GM23248 (cell line): ENCODE measurements at regions not wholly inside any gene's neighbourhood (a gene's known extent, or its start where the extent isn't known, plus 50 kb on each side); places are given as distances from the start of the nearest gene placed in this dataset.

Source experiments
- EZH2 ChIP-seq: fragments of 200-600 bp; sonication (generic); IDR thresholded peaks from 2 replicates; pipeline ENCODE4 v1.6.1; 2018; ENCODE audit warnings: antibody characterized with exemption, mild to moderate bottlenecking; ENCODE audit not compliant: insufficient read depth, poor library complexity, severe bottlenecking
- EZH2phosphoT487 ChIP-seq: fragments of 200-600 bp; sonication (generic); IDR thresholded peaks from 2 replicates; pipeline ENCODE4 v1.6.1; 2018; ENCODE audit warnings: antibody characterized with exemption, moderate library complexity, mild to moderate bottlenecking, low read depth; ENCODE audit not compliant: insufficient read depth

- TF ChIP-seq EZH2phosphoT487 (no peak), EZH2 (no peak)
These were observed 78.5 kb upstream of the FRMD4A start for GRCh38 chr10:14409247-14409646.
